Neural crest cell (in vitro differentiated cells): ENCODE measurements at regions not wholly inside any gene's neighbourhood (a gene's known extent, or its start where the extent isn't known, plus 50 kb on each side); places are given as distances from the start of the nearest gene placed in this dataset.

Experiments used
- DNase-seq: peaks from one replicate; pipeline ENCODE4 v3.0.0; 2021; ENCODE audit warnings: low read depth, mixed read lengths, low spot score
- H3K27ac Mint-ChIP-seq: one replicate; pipeline ENCODE4 v1.8.0; 2021; ENCODE audit warnings: mild to moderate bottlenecking, mixed read lengths; ENCODE audit not compliant: unreplicated experiment
- H3K27me3 Mint-ChIP-seq: 2 replicates; pipeline ENCODE4 v1.8.0; 2021; ENCODE audit warnings: low read depth, mild to moderate bottlenecking, mixed read lengths
- H3K36me3 Mint-ChIP-seq: 2 replicates; pipeline ENCODE4 v1.8.0; 2021; ENCODE audit warnings: low read depth, mild to moderate bottlenecking, mixed read lengths
- H3K4me1 Mint-ChIP-seq: 2 replicates; pipeline ENCODE4 v1.8.0; 2021; ENCODE audit warnings: mixed read lengths
- H3K4me3 Mint-ChIP-seq: one replicate; pipeline ENCODE4 v1.8.0; 2021; ENCODE audit warnings: mild to moderate bottlenecking, mixed read lengths
- H3K9me3 Mint-ChIP-seq: 2 replicates; pipeline ENCODE4 v1.8.0; 2021; ENCODE audit warnings: mixed read lengths
- CTCF ChIP-seq: fragments of 200-600 bp; sonication (generic); conservative IDR thresholded peaks from 2 replicates; pipeline ENCODE4 v1.5.0; 2021; ENCODE audit warnings: antibody characterized with exemption, mild to moderate bottlenecking

DNA sequence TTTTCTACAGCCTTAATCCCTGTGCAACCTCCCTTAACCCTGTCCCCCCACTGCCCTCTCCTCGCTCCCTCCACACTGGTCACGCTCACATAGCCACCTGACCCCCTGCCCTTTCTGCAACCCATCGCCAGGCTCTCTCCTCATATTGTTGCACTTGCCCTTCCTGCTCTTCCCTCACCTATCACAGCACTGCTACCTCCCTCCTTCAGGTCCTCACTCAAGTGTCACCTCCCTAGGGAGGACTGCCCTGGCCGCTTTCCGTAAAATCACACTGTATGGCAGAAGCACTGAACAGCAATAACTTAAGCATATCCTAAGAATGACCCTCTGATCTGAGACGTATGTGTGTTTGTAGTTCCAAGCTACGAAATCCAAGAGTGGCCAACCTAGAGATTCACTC, 406.0 kb downstream of the SIPA1L2 start:
- H3K36me3 Mint-ChIP-seq, result no peaks in the 10 kb centered on the region
- H3K27me3 Mint-ChIP-seq, result no peaks in the 10 kb centered on the region
- H3K4me3 Mint-ChIP-seq, result no peak overlapping the region
- peaks cover 24% of the 10 kb centered on the region for H3K4me1 Mint-ChIP-seq
- H3K9me3 Mint-ChIP-seq, result no peaks in the 10 kb centered on the region
- no peak for TF ChIP-seq CTCF
- H3K27ac Mint-ChIP-seq, result peak overlapping the region; percentile 0
- no peak for DNase-seq

DNA sequence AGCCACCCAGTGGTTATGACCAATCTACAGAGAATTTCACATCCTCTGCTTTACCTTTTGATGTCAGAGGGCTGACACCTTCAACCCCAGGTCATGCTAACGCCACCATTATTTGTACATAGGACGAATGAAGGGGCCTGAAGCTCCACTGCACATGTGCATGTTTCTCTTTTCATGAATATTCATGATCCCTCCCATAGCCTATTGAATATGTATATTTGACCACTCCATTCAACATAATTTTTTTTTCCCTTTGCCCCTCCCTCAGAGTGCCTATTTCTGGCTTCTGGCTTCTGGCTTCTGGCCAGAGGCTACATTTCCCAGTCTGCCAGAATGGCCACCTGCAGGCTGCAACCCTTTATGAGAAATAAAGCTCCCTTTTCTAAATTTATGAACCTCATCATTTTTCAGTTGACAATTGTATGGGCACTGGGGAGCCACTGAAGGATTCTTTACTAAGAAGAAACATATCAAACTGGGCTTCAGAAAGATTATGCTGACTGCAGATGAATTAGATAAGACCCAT, 406.7 kb downstream of the SIPA1L2 start:
- Mint-ChIP-seq H3K4me1 (peaks cover 24% of the 10 kb centered on the region), H3K4me3 (no peak overlapping the region), H3K27me3 (no peaks in the 10 kb centered on the region), H3K36me3 (no peaks in the 10 kb centered on the region), H3K27ac (no peak overlapping the region), H3K9me3 (no peaks in the 10 kb centered on the region)
- DNase-seq, result no peak
- no peak for TF ChIP-seq CTCF

GRCh38 chr1:232222614-232223013, 407.3 kb downstream of the SIPA1L2 start:
- DNase-seq, result no peak
- H3K36me3 Mint-ChIP-seq, result no peaks in the 10 kb centered on the region
- H3K9me3 Mint-ChIP-seq, result peaks cover under 1% of the 10 kb centered on the region
- H3K27ac Mint-ChIP-seq, result no peak overlapping the region
- peaks cover 22% of the 10 kb centered on the region for H3K4me1 Mint-ChIP-seq
- H3K27me3 Mint-ChIP-seq, result no peaks in the 10 kb centered on the region
- TF ChIP-seq CTCF, result no peak
- H3K4me3 Mint-ChIP-seq, result no peak overlapping the region

- H3K36me3 Mint-ChIP-seq, result no peaks in the 10 kb centered on the region
- peaks cover 16% of the 10 kb centered on the region for H3K4me1 Mint-ChIP-seq
Measured at GRCh38 chr1:232221802-232222499, 408.0 kb downstream of the SIPA1L2 start.

DNA sequence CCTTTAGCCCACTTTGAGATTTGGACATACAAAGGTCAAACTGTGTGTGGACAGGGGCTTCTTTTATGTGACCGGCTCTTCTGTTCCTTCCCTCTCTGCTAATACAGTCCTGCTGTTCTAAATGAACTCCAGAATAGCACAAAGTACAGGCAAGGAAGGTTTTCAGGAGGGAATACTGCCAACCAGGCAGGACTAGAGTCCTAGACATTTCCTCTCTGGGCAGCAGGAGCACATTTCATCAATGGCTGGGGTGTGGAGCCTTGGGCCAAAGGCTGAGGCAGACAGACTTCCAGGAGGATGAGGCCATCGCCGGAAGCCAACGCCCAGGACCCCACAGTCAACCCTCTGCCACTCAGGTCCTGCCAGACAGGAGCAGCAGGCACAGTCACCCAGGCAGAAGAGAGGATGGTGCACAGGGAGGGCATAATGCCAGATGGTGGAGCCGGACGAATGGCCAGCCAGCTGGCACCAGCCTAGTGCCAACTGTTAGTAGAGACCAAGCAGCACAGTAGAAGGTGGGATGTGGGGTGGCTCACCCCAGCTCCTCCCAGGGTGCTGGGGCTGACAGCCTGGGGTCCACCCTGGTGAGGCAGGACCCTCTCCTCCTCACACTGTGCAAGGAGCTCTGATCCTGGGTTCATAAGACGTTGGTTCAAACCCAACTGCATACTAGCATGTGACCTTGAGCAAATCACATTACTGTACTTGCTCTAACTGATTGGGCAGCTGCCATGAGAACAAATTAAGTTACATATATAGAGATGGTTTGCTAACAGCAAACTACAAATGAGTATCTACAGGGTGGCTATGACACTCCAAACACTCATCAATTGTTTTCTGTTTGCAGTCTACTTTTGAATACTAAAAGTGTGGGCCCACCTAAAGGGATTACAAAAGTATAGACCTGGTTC, 410.7 kb downstream of the SIPA1L2 start:
- no peak for DNase-seq
- peak overlapping the region; percentile 73 for H3K27ac Mint-ChIP-seq
- H3K9me3 Mint-ChIP-seq, result peaks cover 6% of the 10 kb centered on the region
- no peak for TF ChIP-seq CTCF
- no peaks in the 10 kb centered on the region for H3K36me3 Mint-ChIP-seq
- no peaks in the 10 kb centered on the region for H3K27me3 Mint-ChIP-seq
- no peak overlapping the region for H3K4me3 Mint-ChIP-seq
- peaks cover 4% of the 10 kb centered on the region for H3K4me1 Mint-ChIP-seq

More at GRCh38 chr1:232221802-232222499, 408.0 kb downstream of the SIPA1L2 start:
- Mint-ChIP-seq H3K9me3 (peaks cover 3% of the 10 kb centered on the region), H3K27me3 (no peaks in the 10 kb centered on the region), H3K4me3 (no peak overlapping the region), H3K27ac (no peak overlapping the region)
- DNase-seq, result no peak
- TF ChIP-seq CTCF, result no peak
